Astrocyte (in vitro differentiated cells and primary cell): ENCODE measurements at regions not wholly inside any gene's neighbourhood (a gene's known extent, or its start where the extent isn't known, plus 50 kb on each side); places are given as distances from the start of the nearest gene placed in this dataset.

ENCODE experiments used
- CTCF ChIP-seq: IDR thresholded peaks from 2 replicates; pipeline ENCODE4 v1.5.1; 2011; ENCODE audit warnings: low read depth, mild to moderate bottlenecking, inconsistent platforms, low read length, moderate library complexity; ENCODE audit not compliant: insufficient read depth
- EZH2 ChIP-seq: IDR thresholded peaks from 2 replicates; pipeline ENCODE4 v1.6.1; 2012; ENCODE audit warnings: mild to moderate bottlenecking, low read length, inconsistent platforms; ENCODE audit not compliant: insufficient read depth

DNA sequence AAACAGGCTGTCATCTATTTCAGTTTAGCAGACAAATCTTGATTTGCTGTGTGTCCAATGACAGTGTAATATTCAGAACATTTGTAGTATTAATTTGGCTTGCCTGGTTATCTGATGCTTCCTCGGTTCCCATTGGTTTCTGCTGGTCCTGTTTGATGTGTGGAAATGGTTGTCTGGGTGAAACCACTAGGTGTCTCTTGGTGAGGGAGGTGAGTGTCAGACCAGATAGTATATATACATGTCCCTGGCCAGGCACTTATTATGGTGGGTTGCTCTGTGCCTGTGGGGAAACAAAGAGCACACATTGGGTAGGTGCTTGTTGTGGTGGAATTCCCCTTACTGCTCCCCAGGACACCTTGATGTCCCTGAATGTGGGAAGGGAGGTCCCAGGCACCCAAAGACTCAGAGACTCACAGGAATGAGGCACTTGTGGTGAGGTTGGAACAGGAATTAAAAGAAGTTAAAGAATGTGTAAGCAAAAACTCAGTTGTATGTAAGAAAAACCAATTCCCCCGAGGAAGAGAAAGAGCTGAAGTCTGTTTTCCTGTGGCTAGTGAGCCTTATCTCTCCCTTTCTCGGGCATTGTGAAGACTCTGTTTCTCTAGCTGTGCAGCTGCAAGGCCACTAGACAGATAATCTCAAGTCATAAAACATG is 1519.1 kb downstream of the BRINP3 start:
- no peak for TF ChIP-seq CTCF
- no peak for TF ChIP-seq EZH2
